Endodermal cell (in vitro differentiated cells): ENCODE measurements at regions not wholly inside any gene's neighbourhood (a gene's known extent, or its start where the extent isn't known, plus 50 kb on each side); places are given as distances from the start of the nearest gene placed in this dataset.

ENCODE experiments used
- DNase-seq: peaks from one replicate; pipeline ENCODE4 v3.0.0-alpha.2; 2017
- H3K27ac ChIP-seq: 2 replicates; pipeline ENCODE4 v1.5.1; 2013; ENCODE audit warnings: mild to moderate bottlenecking, low read depth, low read length, moderate library complexity
- H3K27me3 ChIP-seq: 2 replicates; pipeline ENCODE4 v1.6.1; 2013; ENCODE audit warnings: mild to moderate bottlenecking, low read length, moderate library complexity; ENCODE audit not compliant: insufficient read depth, control insufficient read depth, poor library complexity, severe bottlenecking
- H3K36me3 ChIP-seq: 2 replicates; pipeline ENCODE4 v1.7.0; 2013; ENCODE audit warnings: mild to moderate bottlenecking, low read length, moderate library complexity; ENCODE audit not compliant: control insufficient read depth, insufficient read depth
- H3K4me1 ChIP-seq: one replicate; pipeline ENCODE4 v1.7.0; 2013; ENCODE audit warnings: low read length; ENCODE audit not compliant: control insufficient read depth, insufficient read depth
- H3K4me3 ChIP-seq: 2 replicates; pipeline ENCODE4 v1.5.1; 2013; ENCODE audit warnings: mild to moderate bottlenecking, low read length, moderate library complexity
- H3K9ac ChIP-seq: 2 replicates; pipeline ENCODE4 v1.6.1; 2013; ENCODE audit warnings: mild to moderate bottlenecking, low read length, moderate library complexity; ENCODE audit not compliant: poor library complexity, severe bottlenecking; ENCODE audit errors: extremely low read depth
- H3K9me3 ChIP-seq: 2 replicates; pipeline ENCODE4 v1.6.1; 2013; ENCODE audit warnings: mild to moderate bottlenecking, low read length, moderate library complexity; ENCODE audit not compliant: control insufficient read depth
- H3K27ac Mint-ChIP-seq: 2 replicates; pipeline ENCODE4 v1.8.0; 2020; ENCODE audit warnings: mixed read lengths
- H3K27me3 Mint-ChIP-seq: 2 replicates; pipeline ENCODE4 v1.8.0; 2021; ENCODE audit warnings: mild to moderate bottlenecking, mixed read lengths; ENCODE audit not compliant: insufficient read depth
- H3K36me3 Mint-ChIP-seq: 2 replicates; pipeline ENCODE4 v1.8.0; 2020; ENCODE audit warnings: low read depth, mixed read lengths
- H3K4me1 Mint-ChIP-seq: 2 replicates; pipeline ENCODE4 v1.8.0; 2020; ENCODE audit warnings: mixed read lengths
- H3K4me3 Mint-ChIP-seq: 2 replicates; pipeline ENCODE4 v1.8.0; 2020; ENCODE audit warnings: mild to moderate bottlenecking, moderate library complexity, mixed read lengths
- H3K9me3 Mint-ChIP-seq: 2 replicates; pipeline ENCODE4 v1.8.0; 2020; ENCODE audit warnings: mild to moderate bottlenecking, mixed read lengths
- WGBS, 2 experiments: methylation state at CpG; one replicate each; pipeline versions ENCODE4 v1.1.5 to v1.1.7; 2013; ENCODE audit warnings: missing lambda C conversion rate in 2 of 2, mixed read lengths in 1 of 2; ENCODE audit not compliant: insufficient coverage in 1 of 2, insufficient read length in 1 of 2; 5-methylcytosine and 5-hydroxymethylcytosine counted together
- TF ChIP-seq, protein P1 (sequence below): fragments of 200-600 bp; sonication (generic); conservative IDR thresholded peaks from 2 replicates; pipeline ENCODE4 v1.5.0; 2021; ENCODE audit warnings: antibody characterized with exemption, mild to moderate bottlenecking

DNA sequence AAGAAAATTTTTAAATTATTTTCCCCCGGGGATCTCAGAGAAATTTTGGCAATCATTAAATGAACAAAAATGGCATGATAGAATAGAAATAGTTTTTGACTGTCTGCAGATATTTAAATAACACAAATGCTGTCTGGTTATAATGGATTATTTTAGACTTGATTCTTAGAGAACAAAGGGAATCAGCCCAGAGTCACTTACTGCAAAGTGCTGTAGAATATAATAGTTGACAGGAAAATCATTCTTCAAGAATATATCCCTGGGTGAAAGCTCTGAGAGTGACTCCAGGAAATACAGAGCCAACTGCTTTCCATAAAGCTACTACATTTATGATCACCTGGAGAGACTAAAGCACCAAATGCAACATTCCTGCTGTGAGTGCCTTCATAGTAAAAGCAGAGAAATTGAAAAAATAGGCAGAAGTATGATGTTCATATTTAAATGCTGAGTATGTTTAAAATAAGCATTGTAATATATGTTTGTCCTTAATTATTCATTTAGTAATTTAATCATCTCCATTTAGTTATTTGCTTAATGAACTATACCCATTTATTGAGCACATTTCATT is 1765.8 kb downstream of the SLITRK1 start:
- H3K9ac ChIP-seq, result no peak overlapping the region
- no peak overlapping the region for H3K4me3 ChIP-seq
- H3K4me1 Mint-ChIP-seq, result no peaks in the 10 kb centered on the region
- TF ChIP-seq, protein P1, sequence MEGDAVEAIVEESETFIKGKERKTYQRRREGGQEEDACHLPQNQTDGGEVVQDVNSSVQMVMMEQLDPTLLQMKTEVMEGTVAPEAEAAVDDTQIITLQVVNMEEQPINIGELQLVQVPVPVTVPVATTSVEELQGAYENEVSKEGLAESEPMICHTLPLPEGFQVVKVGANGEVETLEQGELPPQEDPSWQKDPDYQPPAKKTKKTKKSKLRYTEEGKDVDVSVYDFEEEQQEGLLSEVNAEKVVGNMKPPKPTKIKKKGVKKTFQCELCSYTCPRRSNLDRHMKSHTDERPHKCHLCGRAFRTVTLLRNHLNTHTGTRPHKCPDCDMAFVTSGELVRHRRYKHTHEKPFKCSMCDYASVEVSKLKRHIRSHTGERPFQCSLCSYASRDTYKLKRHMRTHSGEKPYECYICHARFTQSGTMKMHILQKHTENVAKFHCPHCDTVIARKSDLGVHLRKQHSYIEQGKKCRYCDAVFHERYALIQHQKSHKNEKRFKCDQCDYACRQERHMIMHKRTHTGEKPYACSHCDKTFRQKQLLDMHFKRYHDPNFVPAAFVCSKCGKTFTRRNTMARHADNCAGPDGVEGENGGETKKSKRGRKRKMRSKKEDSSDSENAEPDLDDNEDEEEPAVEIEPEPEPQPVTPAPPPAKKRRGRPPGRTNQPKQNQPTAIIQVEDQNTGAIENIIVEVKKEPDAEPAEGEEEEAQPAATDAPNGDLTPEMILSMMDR, result no peak
- H3K4me1 ChIP-seq, result no peaks in the 10 kb centered on the region
- H3K36me3 ChIP-seq, result no peaks in the 10 kb centered on the region
- peaks cover 5% of the 10 kb centered on the region for H3K9me3 Mint-ChIP-seq
- no peak overlapping the region for H3K27ac Mint-ChIP-seq
- WGBS, 2 experiments, result 86% methylated on average over 1 of the region's 1 CpG; no CpG with 5 or more reads in 1 of the 2 experiments
- H3K4me3 Mint-ChIP-seq, result no peak overlapping the region
- no peaks in the 10 kb centered on the region for H3K36me3 Mint-ChIP-seq
- H3K27me3 Mint-ChIP-seq, result no peaks in the 10 kb centered on the region
- no peaks in the 10 kb centered on the region for H3K9me3 ChIP-seq
- H3K27ac ChIP-seq, result no peak overlapping the region
- no peaks in the 10 kb centered on the region for H3K27me3 ChIP-seq
- DNase-seq, result no peak

DNA sequence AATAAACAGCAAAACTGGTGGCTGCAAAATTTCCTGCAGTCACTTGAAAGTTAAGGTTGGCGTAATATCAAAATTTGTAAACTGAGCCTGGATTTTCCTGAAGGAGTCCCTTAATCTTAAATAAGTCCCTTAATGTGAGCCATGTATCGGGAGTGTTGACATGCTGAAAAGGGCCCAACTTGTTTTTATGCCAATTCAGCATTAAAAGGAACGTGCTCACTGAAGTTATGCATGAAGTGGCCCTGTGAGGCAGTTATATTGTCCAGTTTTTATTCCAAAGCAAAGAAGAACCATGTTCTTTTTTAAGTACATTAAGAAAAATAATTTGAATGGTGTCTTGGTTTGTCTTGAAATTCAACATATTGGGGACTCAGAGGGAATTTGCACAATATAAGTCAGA is 1766.9 kb downstream of the SLITRK1 start:
- H3K4me3 Mint-ChIP-seq, result no peak overlapping the region
- H3K27ac Mint-ChIP-seq, result no peak overlapping the region
- no peaks in the 10 kb centered on the region for H3K9me3 ChIP-seq
- H3K4me1 ChIP-seq, result no peaks in the 10 kb centered on the region
- H3K27me3 Mint-ChIP-seq, result no peaks in the 10 kb centered on the region
- no peak overlapping the region for H3K27ac ChIP-seq
- H3K27me3 ChIP-seq, result no peaks in the 10 kb centered on the region
- H3K4me3 ChIP-seq, result no peak overlapping the region
- no peak for DNase-seq
- WGBS, 2 experiments, result 97% methylated on average over 3 of the region's 3 CpGs
- H3K9me3 Mint-ChIP-seq, result peaks cover 10% of the 10 kb centered on the region
- H3K4me1 Mint-ChIP-seq, result no peaks in the 10 kb centered on the region
- H3K36me3 ChIP-seq, result no peaks in the 10 kb centered on the region
- H3K9ac ChIP-seq, result no peak overlapping the region
- TF ChIP-seq, protein P1, result no peak
- no peaks in the 10 kb centered on the region for H3K36me3 Mint-ChIP-seq

DNA sequence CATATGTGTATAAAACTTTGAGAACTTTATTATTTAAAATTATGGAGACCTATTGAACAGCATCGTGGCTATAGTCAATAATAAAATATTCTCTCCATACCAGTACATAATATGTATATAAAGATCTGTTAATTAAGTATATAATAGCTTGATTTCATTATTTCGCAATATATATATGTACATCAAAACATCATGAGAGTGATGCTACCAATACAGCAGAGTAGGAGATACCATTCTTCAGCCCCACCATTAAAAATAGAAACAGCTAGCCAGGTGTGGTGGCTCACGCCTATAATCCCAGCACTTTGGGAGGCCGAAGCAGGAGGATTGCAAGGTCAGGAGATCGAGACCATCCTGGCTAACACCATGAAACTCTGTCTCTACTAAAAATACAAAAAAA is 1755.3 kb upstream of the SPRY2 start:
- no peaks in the 10 kb centered on the region for H3K27me3 Mint-ChIP-seq
- H3K4me3 Mint-ChIP-seq, result no peak overlapping the region
- peaks cover 6% of the 10 kb centered on the region for H3K4me1 Mint-ChIP-seq
- H3K36me3 Mint-ChIP-seq, result no peaks in the 10 kb centered on the region
- Histone ChIP-seq H3K4me1 (no peaks in the 10 kb centered on the region), H3K9me3 (peaks cover 4% of the 10 kb centered on the region), H3K27ac (no peak overlapping the region), H3K27me3 (no peaks in the 10 kb centered on the region), H3K9ac (no peak overlapping the region), H3K4me3 (no peak overlapping the region), H3K36me3 (no peaks in the 10 kb centered on the region)
- peaks cover 8% of the 10 kb centered on the region for H3K9me3 Mint-ChIP-seq
- no peak for DNase-seq
- WGBS, 2 experiments, result 100% methylated on average over 3 of the region's 5 CpGs; no CpG with 5 or more reads in 1 of the 2 experiments
- H3K27ac Mint-ChIP-seq, result no peak overlapping the region
- TF ChIP-seq, protein P1, result no peak
